T-helper 2 cell (primary cell): ENCODE measurements at regions not wholly inside any gene's neighbourhood (a gene's known extent, or its start where the extent isn't known, plus 50 kb on each side); places are given as distances from the start of the nearest gene placed in this dataset.
"Not testable (repeated sequence)": the region's sequence is repeated elsewhere in the genome, so short reads cannot be mapped to it uniquely, and the experiment has no call there.

Experiments
- DNase-seq, 5 experiments: peaks; one replicate each; pipeline versions ENCODE4 v3.0.0 to v3.0.0-alpha.2; 2012 to 2022

- DNase-seq: no peak
Measured at GRCh38 chr2:47295131-47295980, 73.8 kb upstream of the EPCAM start.

- no peak for DNase-seq
Measured at GRCh38 chr2:47293976-47294375, 75.1 kb upstream of the EPCAM start.

GRCh38 chr2:47288864-47289263 lies 80.2 kb upstream of the EPCAM start:
- DNase-seq: no peak

- DNase-seq: no peak
Measured at GRCh38 chr2:47283659-47284058, 85.5 kb upstream of the EPCAM start.

GRCh38 chr2:47282621-47283272 lies 86.4 kb upstream of the EPCAM start:
- DNase-seq: no peak

GRCh38 chr2:47279525-47279924 lies 89.6 kb upstream of the EPCAM start:
- not testable (repeated sequence) for DNase-seq

GRCh38 chr2:47277987-47278386 lies 91.1 kb upstream of the EPCAM start:
- no peak for DNase-seq

GRCh38 chr2:47277187-47277586 lies 91.9 kb upstream of the EPCAM start:
- DNase-seq: no peak

- DNase-seq: no peak
Measured at GRCh38 chr2:47276061-47276460, 93.0 kb upstream of the EPCAM start.

GRCh38 chr2:47274054-47274782 lies 94.9 kb upstream of the EPCAM start:
- no peak for DNase-seq

- no peak for DNase-seq
Measured at GRCh38 chr2:47272905-47273758, 96.0 kb upstream of the EPCAM start.

GRCh38 chr2:47272031-47272864 lies 95.9 kb upstream of the CALM2 start:
- DNase-seq: peak; percentile 16 to 39 (median 29)

GRCh38 chr2:47271054-47272000 lies 95.0 kb upstream of the CALM2 start:
- DNase-seq: no peak

GRCh38 chr2:47270421-47270820 lies 94.1 kb upstream of the CALM2 start:
- DNase-seq: no peak

- DNase-seq: no peak
Measured at GRCh38 chr2:47269316-47270232, 93.3 kb upstream of the CALM2 start.

- DNase-seq: no peak
Measured at GRCh38 chr2:47267711-47268086, 91.4 kb upstream of the CALM2 start.

GRCh38 chr2:47266939-47267710 lies 90.8 kb upstream of the CALM2 start:
- no peak for DNase-seq

GRCh38 chr2:47265751-47266231 lies 89.5 kb upstream of the CALM2 start:
- no peak for DNase-seq
